ENCODE measurements at regions not wholly inside any gene's neighbourhood (a gene's known extent, or its start where the extent isn't known, plus 50 kb on each side); places are given as distances from the start of the nearest gene placed in this dataset.

DNA sequence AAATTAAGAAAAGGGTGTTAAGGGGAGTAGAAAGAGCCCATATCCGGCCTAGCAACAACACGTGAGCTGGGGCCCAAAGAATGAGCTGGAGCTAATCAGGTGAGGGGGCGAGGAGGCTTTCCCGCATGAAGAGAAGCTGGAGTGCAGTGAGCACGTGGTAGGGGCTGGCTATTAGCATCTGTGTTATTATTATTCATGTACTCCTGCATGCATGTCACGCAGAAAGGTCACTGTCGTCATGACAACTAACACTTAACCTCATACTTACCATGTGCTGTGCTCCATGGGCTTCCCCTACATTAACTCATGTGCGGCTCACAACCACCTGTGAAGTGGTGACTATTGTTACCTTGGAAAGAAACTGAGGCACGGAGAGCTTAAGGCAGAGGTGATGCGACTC lies 227.6 kb upstream of the UBL3 start (continued):
- no peak for TF ChIP-seq BCL11A (IDR thresholded peaks at IDR 0.05; ENCODE audit: low read depth in 2 of 2, low read length in 2 of 2)
- TF ChIP-seq YY1 (IDR thresholded peaks at IDR 0.05; ENCODE audit: low read depth, low read length), result no peak
- TF ChIP-seq CHD7 (IDR thresholded peaks at IDR 0.05; ENCODE audit: insufficient replicate concordance, low read length), result no peak
- TF ChIP-seq BRCA1 (IDR thresholded peaks at IDR 0.05; ENCODE audit: low read depth, low read length), result no peak
- TF ChIP-seq SP2 (IDR thresholded peaks at IDR 0.05; ENCODE audit: low read length), result no peak
- no peak for TF ChIP-seq KDM4A (IDR thresholded peaks at IDR 0.05; ENCODE audit: low read depth, low read length, severe bottlenecking)
